Caco-2 (cell line): ENCODE measurements at regions not wholly inside any gene's neighbourhood (a gene's known extent, or its start where the extent isn't known, plus 50 kb on each side); places are given as distances from the start of the nearest gene placed in this dataset.

Source experiments
- BruUV-seq: library from RNA; stranded (reverse); fragments of 400-500 nt; replicated peaks from 2 replicates; lab custom pipeline; 2021; lab: Mats Ljungman, UMichigan
- CTCF ChIA-PET: fragments of 300-600 bp; sonication (Branson Sonifier 250); formaldehyde crosslinking; loops from one replicate; lab custom pipeline; 2022; ENCODE audit warnings: antibody characterized with exemption; lab: Charles Lee
- POLR2A ChIA-PET: fragments of 300-600 bp; sonication (Branson Sonifier 250); formaldehyde crosslinking; loops from one replicate; lab custom pipeline; 2022; ENCODE audit warnings: antibody characterized with exemption; lab: Charles Lee
- DNase-seq, 2 experiments: peaks; one replicate each; pipeline versions ENCODE4 v3.0.0 to v3.0.0-alpha.2; 2020 to 2022
- H3K27me3 ChIP-seq: replicated peaks from 2 replicates; pipeline ENCODE4 v1.6.0; 2011; ENCODE audit warnings: low read length; ENCODE audit not compliant: control insufficient read depth, insufficient read depth
- H3K36me3 ChIP-seq: 2 replicates; pipeline ENCODE4 v1.5.1; 2011; ENCODE audit warnings: low read length; ENCODE audit not compliant: control insufficient read depth, insufficient read depth
- H3K4me1 ChIP-seq: fragments of 250-450 bp; sonication (Bioruptor Pico); 2 replicates; pipeline ENCODE4 v1.5.1; 2020; ENCODE audit warnings: mild to moderate bottlenecking
- H3K4me3 ChIP-seq: 2 replicates; pipeline ENCODE4 v1.5.1; 2011; ENCODE audit warnings: low read depth, mild to moderate bottlenecking, control low read depth, low read length
- H3K9me3 ChIP-seq: fragments of 250-450 bp; sonication (Bioruptor Pico); 2 replicates; pipeline ENCODE4 v1.5.1; 2020; ENCODE audit warnings: mild to moderate bottlenecking, moderate library complexity
- H3K27ac Mint-ChIP-seq: one replicate; pipeline ENCODE4 v1.8.0; 2022; ENCODE audit warnings: mixed read lengths; ENCODE audit not compliant: unreplicated experiment
- H3K27me3 Mint-ChIP-seq: one replicate; pipeline ENCODE4 v1.8.0; 2022; ENCODE audit warnings: mixed read lengths; ENCODE audit not compliant: insufficient read depth, unreplicated experiment
- H3K36me3 Mint-ChIP-seq: one replicate; pipeline ENCODE4 v1.8.0; 2022; ENCODE audit warnings: mild to moderate bottlenecking, mixed read lengths; ENCODE audit not compliant: insufficient read depth, unreplicated experiment
- H3K4me1 Mint-ChIP-seq: one replicate; pipeline ENCODE4 v1.8.0; 2022; ENCODE audit warnings: low read depth, mixed read lengths; ENCODE audit not compliant: unreplicated experiment
- H3K4me3 Mint-ChIP-seq: one replicate; pipeline ENCODE4 v1.8.0; 2022; ENCODE audit warnings: mild to moderate bottlenecking, moderate library complexity, mixed read lengths; ENCODE audit not compliant: unreplicated experiment
- H3K9me3 Mint-ChIP-seq: one replicate; pipeline ENCODE4 v1.8.0; 2022; ENCODE audit warnings: mixed read lengths; ENCODE audit not compliant: unreplicated experiment
- intact Hi-C: fragments of 100-400 bp; cut with micrococcal nuclease; formaldehyde crosslinking; loops from one replicate; pipeline ENCODE4 v1.10.0; 2022; ENCODE audit not compliant: unreplicated experiment
- TF ChIP-seq, protein P1 (sequence below), 2 experiments: fragments of 200-600 bp in 1 of 2; IDR thresholded peaks; 1 replicate in 1 of 2; 2 replicates in 1 of 2; pipeline versions ENCODE4 v1.5.1 to v1.8.0; 2011 to 2022; ENCODE audit warnings: antibody characterized with exemption in 1 of 2, control low read depth in 1 of 2, inconsistent platforms in 1 of 2, low read depth in 1 of 2, low read length in 1 of 2, mild to moderate bottlenecking in 1 of 2, moderate library complexity in 1 of 2; ENCODE audit not compliant: insufficient read depth in 1 of 2, severe bottlenecking in 1 of 2, unreplicated experiment in 1 of 2

DNA sequence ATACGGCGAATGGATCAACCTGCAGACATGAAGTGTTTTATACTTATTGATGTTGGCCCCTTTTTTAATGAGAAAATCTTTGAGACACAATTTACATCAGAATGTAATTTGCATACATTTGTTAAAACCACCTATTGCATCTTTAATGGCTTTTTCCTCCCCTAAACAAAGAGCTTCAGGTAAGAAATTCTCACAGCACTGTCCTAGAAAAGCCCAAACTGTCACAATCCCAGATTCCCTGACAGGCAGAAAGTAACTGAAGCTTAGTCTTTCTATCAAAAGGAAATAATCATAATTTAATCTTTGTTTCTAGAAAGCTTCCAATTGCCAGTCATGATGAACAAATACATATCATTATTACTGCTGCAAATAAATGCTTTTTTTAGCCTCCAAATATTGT lies 407.9 kb downstream of the TMA16 start:
- POLR2A ChIA-PET = no interaction called here
- H3K36me3 Mint-ChIP-seq = no peaks in the 10 kb centered on the region
- TF ChIP-seq, protein P1, sequence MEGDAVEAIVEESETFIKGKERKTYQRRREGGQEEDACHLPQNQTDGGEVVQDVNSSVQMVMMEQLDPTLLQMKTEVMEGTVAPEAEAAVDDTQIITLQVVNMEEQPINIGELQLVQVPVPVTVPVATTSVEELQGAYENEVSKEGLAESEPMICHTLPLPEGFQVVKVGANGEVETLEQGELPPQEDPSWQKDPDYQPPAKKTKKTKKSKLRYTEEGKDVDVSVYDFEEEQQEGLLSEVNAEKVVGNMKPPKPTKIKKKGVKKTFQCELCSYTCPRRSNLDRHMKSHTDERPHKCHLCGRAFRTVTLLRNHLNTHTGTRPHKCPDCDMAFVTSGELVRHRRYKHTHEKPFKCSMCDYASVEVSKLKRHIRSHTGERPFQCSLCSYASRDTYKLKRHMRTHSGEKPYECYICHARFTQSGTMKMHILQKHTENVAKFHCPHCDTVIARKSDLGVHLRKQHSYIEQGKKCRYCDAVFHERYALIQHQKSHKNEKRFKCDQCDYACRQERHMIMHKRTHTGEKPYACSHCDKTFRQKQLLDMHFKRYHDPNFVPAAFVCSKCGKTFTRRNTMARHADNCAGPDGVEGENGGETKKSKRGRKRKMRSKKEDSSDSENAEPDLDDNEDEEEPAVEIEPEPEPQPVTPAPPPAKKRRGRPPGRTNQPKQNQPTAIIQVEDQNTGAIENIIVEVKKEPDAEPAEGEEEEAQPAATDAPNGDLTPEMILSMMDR (IDR thresholded peaks at IDR 0.05; ENCODE audit: insufficient read depth in 1 of 2, low read depth in 1 of 2, low read length in 1 of 2, severe bottlenecking in 1 of 2, unreplicated experiment in 1 of 2) = no peak
- peaks cover 3% of the 10 kb centered on the region for H3K9me3 Mint-ChIP-seq
- no TSS peak for BruUV-seq
- H3K4me3 Mint-ChIP-seq = no peak overlapping the region
- DNase-seq = no peak
- Histone ChIP-seq H3K9me3 (no peaks in the 10 kb centered on the region), H3K27me3 (no peaks in the 10 kb centered on the region), H3K4me3 (no peak overlapping the region), H3K4me1 (no peaks in the 10 kb centered on the region), H3K36me3 (no peaks in the 10 kb centered on the region)
- H3K27ac Mint-ChIP-seq = no peak overlapping the region
- intact Hi-C loops = no loop called here
- no peaks in the 10 kb centered on the region for H3K27me3 Mint-ChIP-seq
- no peaks in the 10 kb centered on the region for H3K4me1 Mint-ChIP-seq
- CTCF ChIA-PET = no interaction called here

GRCh38 chr4:163911891-163912290 lies 417.4 kb downstream of the TMA16 start:
- no peaks in the 10 kb centered on the region for H3K4me1 Mint-ChIP-seq
- DNase-seq = no peak
- no peak overlapping the region for H3K4me3 Mint-ChIP-seq
- no peaks in the 10 kb centered on the region for H3K36me3 Mint-ChIP-seq
- H3K36me3 ChIP-seq = no peaks in the 10 kb centered on the region
- no peaks in the 10 kb centered on the region for H3K27me3 ChIP-seq
- no peaks in the 10 kb centered on the region for H3K27me3 Mint-ChIP-seq
- no peak overlapping the region for H3K27ac Mint-ChIP-seq
- H3K9me3 Mint-ChIP-seq = no peaks in the 10 kb centered on the region
- ChIA-PET POLR2A (no interaction called here), CTCF (no interaction called here)
- H3K9me3 ChIP-seq = no peaks in the 10 kb centered on the region
- BruUV-seq = no TSS peak
- no peaks in the 10 kb centered on the region for H3K4me1 ChIP-seq
- no peak overlapping the region for H3K4me3 ChIP-seq
- intact Hi-C loops = no loop called here
- TF ChIP-seq, protein P1 (IDR thresholded peaks at IDR 0.05; ENCODE audit: insufficient read depth in 1 of 2, low read depth in 1 of 2, low read length in 1 of 2, severe bottlenecking in 1 of 2, unreplicated experiment in 1 of 2) = no peak

GRCh38 chr4:163913571-163913970 lies 419.1 kb downstream of the TMA16 start:
- H3K36me3 ChIP-seq = no peaks in the 10 kb centered on the region

More at GRCh38 chr4:163913571-163913970, 419.1 kb downstream of the TMA16 start:
- Mint-ChIP-seq H3K4me3 (no peak overlapping the region), H3K4me1 (no peaks in the 10 kb centered on the region), H3K27me3 (peaks cover 2% of the 10 kb centered on the region), H3K27ac (no peak overlapping the region), H3K36me3 (no peaks in the 10 kb centered on the region), H3K9me3 (no peaks in the 10 kb centered on the region)
- Histone ChIP-seq H3K4me1 (no peaks in the 10 kb centered on the region), H3K27me3 (no peaks in the 10 kb centered on the region), H3K4me3 (no peak overlapping the region), H3K9me3 (no peaks in the 10 kb centered on the region)
- no TSS peak for BruUV-seq
- no peak for DNase-seq
- TF ChIP-seq, protein P1 (IDR thresholded peaks at IDR 0.05; ENCODE audit: insufficient read depth in 1 of 2, low read depth in 1 of 2, low read length in 1 of 2, severe bottlenecking in 1 of 2, unreplicated experiment in 1 of 2) = no peak
- intact Hi-C loops = no loop called here
- ChIA-PET POLR2A (no interaction called here), CTCF (no interaction called here)
